Right lobe of liver (tissue), 6 donors: ENCODE measurements at regions not wholly inside any gene's neighbourhood (a gene's known extent, or its start where the extent isn't known, plus 50 kb on each side); places are given as distances from the start of the nearest gene placed in this dataset.

ENCODE experiments used
- ATAC-seq, 4 donors: fragments of 200-7000 bp; cut with Tn5 transposase; one replicate each; pipeline ENCODE4 v1.9.1; 2020; ENCODE audit warnings: mild to moderate bottlenecking in 4 of 4, moderate library complexity in 4 of 4
- DNase-seq, 3 donors: peaks; one replicate each; pipeline ENCODE4 v3.0.0-alpha.2; 2020
- H3K27ac ChIP-seq, 3 donors: fragments of 200-600 bp; one replicate each; pipeline ENCODE4 v1.8.0; 2022
- H3K27me3 ChIP-seq, 2 donors: fragments of 200-600 bp; one replicate each; pipeline ENCODE4 v1.8.0; 2022
- H3K36me3 ChIP-seq, 4 donors: fragments of 200-600 bp; sonication (generic) in 1 of 4; one replicate each; pipeline versions ENCODE4 v1.5.1 to v1.8.0; 2017 to 2022; ENCODE audit warnings: control low read depth in 1 of 4
- H3K4me1 ChIP-seq, 4 donors: fragments of 200-600 bp; sonication (generic) in 1 of 4; one replicate each; pipeline versions ENCODE4 v1.5.1 to v1.8.0; 2017 to 2022; ENCODE audit warnings: control low read depth in 1 of 4
- H3K4me3 ChIP-seq, 3 donors: fragments of 200-600 bp; one replicate each; pipeline ENCODE4 v1.8.0; 2022
- H3K9me3 ChIP-seq, 4 donors: fragments of 200-600 bp; sonication (generic) in 1 of 4; one replicate each; pipeline versions ENCODE4 v1.5.1 to v1.8.0; 2017 to 2022; ENCODE audit warnings: control low read depth in 1 of 4
- POLR2A ChIP-seq: fragments of 450-650 bp; IDR thresholded peaks from one replicate; pipeline ENCODE4 v1.6.1; 2017; ENCODE audit warnings: antibody characterized with exemption, mild to moderate bottlenecking
- WGBS: methylation state at CpG from one replicate; pipeline ENCODE4 v1.1.6; 2018; ENCODE audit warnings: low coverage, low lambda C conversion rate; ENCODE audit not compliant: insufficient coverage; ENCODE audit errors: missing lambda C conversion rate; 5-methylcytosine and 5-hydroxymethylcytosine counted together
- intact Hi-C, 2 donors: fragments of 100-400 bp; cut with DNase I; formaldehyde crosslinking; loops; one replicate each; pipeline versions ENCODE4 v1.11.2 to v1.14.1; 2022
- TF ChIP-seq, protein P1 (sequence below), 4 donors: fragments of 200-600 bp in 3 of 4; fragments of 450-650 bp in 1 of 4; IDR thresholded peaks; one replicate each; pipeline versions ENCODE4 v1.5.1 to v1.8.0; 2016 to 2022; ENCODE audit warnings: antibody characterized with exemption in 4 of 4, mild to moderate bottlenecking in 2 of 4
- donor health status: DM: no; HTN: yes; CAD: no.
- donor health status: DM: no; HTN: no; CAD: no.
- donor health status: DM: no; HTN: no; CAD: no.
- donor health status: DM: no; HTN: yes; CAD: no.
- donor health status: DM: no; HTN: yes; CAD: no.

DNA sequence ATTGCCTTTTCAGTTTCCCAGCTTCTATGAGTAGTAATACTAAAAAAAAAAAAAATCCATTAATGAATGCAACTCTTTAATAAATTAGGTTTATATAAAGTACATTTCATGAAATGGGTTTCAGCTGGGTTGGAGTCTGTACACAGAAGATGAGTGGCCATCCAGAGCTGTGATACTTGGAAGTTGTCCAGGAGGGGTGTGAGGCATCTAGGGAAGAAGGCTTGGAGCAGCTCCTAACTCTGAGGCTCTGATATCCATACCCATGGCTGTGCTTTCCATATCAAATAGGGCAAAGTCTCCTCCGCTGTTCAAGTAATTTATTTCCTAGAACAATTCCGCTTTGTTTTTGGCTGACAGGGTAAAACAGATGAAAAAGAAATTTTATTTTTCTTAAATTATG is 423.3 kb upstream of the TENM3 start:
- no peak overlapping the region for H3K4me3 ChIP-seq
- H3K27ac ChIP-seq = no peak overlapping the region
- no peaks in the 10 kb centered on the region for H3K9me3 ChIP-seq
- WGBS = 45% methylated on average over 2 of the region's 2 CpGs
- intact Hi-C loops = no loop called here
- H3K36me3 ChIP-seq = no peaks in the 10 kb centered on the region
- no peaks in the 10 kb centered on the region for H3K27me3 ChIP-seq
- no peaks in the 10 kb centered on the region for H3K4me1 ChIP-seq
- no peak for TF ChIP-seq POLR2A
- TF ChIP-seq, protein P1, sequence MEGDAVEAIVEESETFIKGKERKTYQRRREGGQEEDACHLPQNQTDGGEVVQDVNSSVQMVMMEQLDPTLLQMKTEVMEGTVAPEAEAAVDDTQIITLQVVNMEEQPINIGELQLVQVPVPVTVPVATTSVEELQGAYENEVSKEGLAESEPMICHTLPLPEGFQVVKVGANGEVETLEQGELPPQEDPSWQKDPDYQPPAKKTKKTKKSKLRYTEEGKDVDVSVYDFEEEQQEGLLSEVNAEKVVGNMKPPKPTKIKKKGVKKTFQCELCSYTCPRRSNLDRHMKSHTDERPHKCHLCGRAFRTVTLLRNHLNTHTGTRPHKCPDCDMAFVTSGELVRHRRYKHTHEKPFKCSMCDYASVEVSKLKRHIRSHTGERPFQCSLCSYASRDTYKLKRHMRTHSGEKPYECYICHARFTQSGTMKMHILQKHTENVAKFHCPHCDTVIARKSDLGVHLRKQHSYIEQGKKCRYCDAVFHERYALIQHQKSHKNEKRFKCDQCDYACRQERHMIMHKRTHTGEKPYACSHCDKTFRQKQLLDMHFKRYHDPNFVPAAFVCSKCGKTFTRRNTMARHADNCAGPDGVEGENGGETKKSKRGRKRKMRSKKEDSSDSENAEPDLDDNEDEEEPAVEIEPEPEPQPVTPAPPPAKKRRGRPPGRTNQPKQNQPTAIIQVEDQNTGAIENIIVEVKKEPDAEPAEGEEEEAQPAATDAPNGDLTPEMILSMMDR (IDR thresholded peaks at IDR 0.05) = no peak
- ATAC-seq (no peak), DNase-seq (no peak)

- no peaks in the 10 kb centered on the region for H3K9me3 ChIP-seq
- no peak for DNase-seq
- H3K27ac ChIP-seq = no peak overlapping the region
- no peaks in the 10 kb centered on the region for H3K4me1 ChIP-seq
- intact Hi-C loops = no loop called here
- H3K27me3 ChIP-seq = no peaks in the 10 kb centered on the region
- H3K4me3 ChIP-seq = no peak overlapping the region
- ATAC-seq = no peak
- 44% methylated on average over 5 of the region's 5 CpGs for WGBS
- H3K36me3 ChIP-seq = no peaks in the 10 kb centered on the region
- TF ChIP-seq, protein P1 (IDR thresholded peaks at IDR 0.05) = no peak
- no peak for TF ChIP-seq POLR2A
Observed at GRCh38 chr4:181820553-181820952, 422.6 kb upstream of the TENM3 start.

DNA sequence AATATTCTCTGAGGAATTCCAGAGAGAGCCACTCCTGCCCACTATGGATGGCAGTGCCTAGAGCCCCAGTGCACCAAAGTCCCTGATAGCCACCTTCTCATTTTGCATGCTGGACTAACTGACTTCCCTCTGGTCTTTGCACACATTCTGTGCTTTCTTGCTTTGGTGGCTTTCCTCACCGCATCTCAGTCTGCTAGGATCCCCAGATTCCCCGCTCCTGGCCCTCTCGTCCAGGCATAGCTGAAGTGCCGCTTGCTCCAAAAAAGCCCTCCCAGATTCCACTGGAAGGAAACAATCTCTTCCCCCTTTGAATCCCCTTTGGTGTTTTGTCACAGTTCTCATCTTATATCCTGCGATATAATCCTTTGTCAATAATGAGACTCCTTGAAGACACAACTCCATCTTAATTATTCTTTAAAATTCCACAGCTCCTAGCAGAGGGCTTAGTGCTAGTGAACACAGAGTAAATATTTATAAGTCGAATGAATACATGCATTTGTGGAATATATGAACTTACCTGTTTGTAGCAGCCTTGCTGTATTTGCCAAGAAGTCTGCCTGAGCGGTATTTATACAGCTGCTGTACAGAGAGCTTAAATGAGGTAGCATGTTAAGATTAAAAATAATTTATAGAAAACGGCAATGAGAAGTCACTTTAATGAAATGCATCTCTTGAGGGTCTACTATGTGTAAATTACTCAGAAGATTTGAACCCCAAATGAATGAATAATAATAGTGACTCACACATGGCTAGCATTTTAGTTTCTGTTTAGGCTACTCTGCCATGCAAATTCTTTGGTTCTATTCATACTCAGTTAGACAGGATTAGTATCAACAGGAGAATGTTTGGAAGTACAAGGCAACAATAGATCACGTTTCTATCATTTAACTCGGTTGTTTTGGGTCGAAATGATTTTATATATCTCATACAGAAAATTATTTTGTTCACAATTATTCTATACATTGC is 421.9 kb upstream of the TENM3 start:
- Histone ChIP-seq H3K27ac (no peak overlapping the region), H3K9me3 (no peaks in the 10 kb centered on the region), H3K27me3 (no peaks in the 10 kb centered on the region), H3K4me3 (no peak overlapping the region), H3K4me1 (no peaks in the 10 kb centered on the region), H3K36me3 (no peaks in the 10 kb centered on the region)
- TF ChIP-seq, protein P1 (IDR thresholded peaks at IDR 0.05) = no peak
- TF ChIP-seq POLR2A = no peak
- ATAC-seq (no peak), DNase-seq (no peak)
- intact Hi-C loops = no loop called here
- 39% methylated on average over 11 of the region's 11 CpGs for WGBS

GRCh38 chr4:181822005-181822375 is 421.2 kb upstream of the TENM3 start:
- no peak for DNase-seq
- no peak overlapping the region for H3K27ac ChIP-seq
- intact Hi-C loops = no loop called here
- no peaks in the 10 kb centered on the region for H3K4me1 ChIP-seq
- H3K36me3 ChIP-seq = no peaks in the 10 kb centered on the region
- TF ChIP-seq, protein P1 (IDR thresholded peaks at IDR 0.05) = no peak
- no peak for TF ChIP-seq POLR2A
- no peak overlapping the region for H3K4me3 ChIP-seq
- ATAC-seq = no peak
- no peaks in the 10 kb centered on the region for H3K27me3 ChIP-seq
- H3K9me3 ChIP-seq = no peaks in the 10 kb centered on the region
